GM23338 (cell line): ENCODE measurements at regions not wholly inside any gene's neighbourhood (a gene's known extent, or its start where the extent isn't known, plus 50 kb on each side); places are given as distances from the start of the nearest gene placed in this dataset.

Experiments used
- ATAC-seq: fragments of 200-7000 bp; cut with Tn5 transposase; 3 replicates; pipeline ENCODE4 v1.9.1; 2020
- DNase-seq: peaks from one replicate; pipeline ENCODE4 v3.0.0-alpha.2; 2015; ENCODE audit warnings: low spot score
- H2AFZ ChIP-seq: fragments of 200-600 bp; sonication (generic); 2 replicates; pipeline ENCODE4 v1.8.0; 2016; ENCODE audit warnings: antibody characterized with exemption, mild to moderate bottlenecking, moderate library complexity
- H3F3A ChIP-seq: fragments of 200-600 bp; sonication (generic); replicated peaks from 2 replicates; pipeline ENCODE4 v1.8.0; 2017; ENCODE audit warnings: antibody characterized with exemption, mixed run types, low read depth
- H3K27ac ChIP-seq: fragments of 200-600 bp; sonication (generic); 2 replicates; pipeline ENCODE4 v1.6.1; 2016; ENCODE audit warnings: low read depth
- H3K27me3 ChIP-seq: fragments of 200-600 bp; sonication (generic); 2 replicates; pipeline ENCODE4 v1.8.0; 2016; ENCODE audit warnings: mild to moderate bottlenecking, mixed run types, moderate library complexity; ENCODE audit not compliant: insufficient read depth
- H3K36me3 ChIP-seq: fragments of 200-600 bp; sonication (generic); 2 replicates; pipeline ENCODE4 v1.8.0; 2016; ENCODE audit warnings: mild to moderate bottlenecking; ENCODE audit not compliant: insufficient read depth
- H3K4me1 ChIP-seq: fragments of 200-600 bp; sonication (generic); 2 replicates; pipeline ENCODE4 v1.8.0; 2016; ENCODE audit warnings: mild to moderate bottlenecking, moderate library complexity; ENCODE audit not compliant: insufficient read depth
- H3K4me2 ChIP-seq: fragments of 200-600 bp; sonication (generic); 2 replicates; pipeline ENCODE4 v1.7.1; 2017; ENCODE audit warnings: mixed run types
- H3K4me3 ChIP-seq: fragments of 200-600 bp; sonication (generic); 2 replicates; pipeline ENCODE4 v1.6.1; 2016; ENCODE audit warnings: mixed run types
- H3K79me2 ChIP-seq: fragments of 200-600 bp; sonication (generic); replicated peaks from 2 replicates; pipeline ENCODE4 v1.8.0; 2017; ENCODE audit warnings: mild to moderate bottlenecking; ENCODE audit not compliant: insufficient read depth
- H3K9me2 ChIP-seq: fragments of 200-600 bp; sonication (generic); 2 replicates; pipeline ENCODE4 v1.8.0; 2017; ENCODE audit not compliant: insufficient read depth
- H4K20me1 ChIP-seq: fragments of 200-600 bp; sonication (generic); replicated peaks from 2 replicates; pipeline ENCODE4 v1.8.0; 2017; ENCODE audit warnings: mild to moderate bottlenecking; ENCODE audit not compliant: insufficient read depth
- H3K27ac Mint-ChIP-seq: 2 replicates; pipeline ENCODE4 v1.8.0; 2020; ENCODE audit warnings: inconsistent platforms, mild to moderate bottlenecking, moderate library complexity, mixed read lengths
- H3K27me3 Mint-ChIP-seq: 3 replicates; pipeline ENCODE4 v1.8.0; 2022; ENCODE audit warnings: low read depth, mild to moderate bottlenecking, moderate library complexity, mixed read lengths, inconsistent platforms; ENCODE audit not compliant: insufficient read depth, poor library complexity
- H3K36me3 Mint-ChIP-seq: 3 replicates; pipeline ENCODE4 v1.8.0; 2021; ENCODE audit warnings: low read depth, mild to moderate bottlenecking, inconsistent platforms, moderate library complexity, mixed read lengths
- H3K4me1 Mint-ChIP-seq: 3 replicates; pipeline ENCODE4 v1.8.0; 2020; ENCODE audit warnings: mild to moderate bottlenecking, inconsistent platforms, mixed read lengths
- H3K4me3 Mint-ChIP-seq: 3 replicates; pipeline ENCODE4 v1.8.0; 2021; ENCODE audit warnings: moderate library complexity, mild to moderate bottlenecking, inconsistent platforms, mixed read lengths
- H3K9me3 Mint-ChIP-seq: 3 replicates; pipeline ENCODE4 v1.8.0; 2020; ENCODE audit warnings: moderate library complexity, mild to moderate bottlenecking, inconsistent platforms, mixed read lengths
- ETS1 ChIP-seq: IDR thresholded peaks from 2 replicates; pipeline ENCODE4 v1.6.1; 2016; ENCODE audit warnings: antibody characterized with exemption
- EZH2 ChIP-seq: fragments of 200-600 bp; sonication (generic); IDR thresholded peaks from one replicate; pipeline ENCODE4 v1.8.0; 2017; ENCODE audit warnings: antibody characterized with exemption, mild to moderate bottlenecking, low read depth; ENCODE audit not compliant: unreplicated experiment
- EZH2phosphoT487 ChIP-seq: fragments of 200-600 bp; sonication (generic); IDR thresholded peaks from one replicate; pipeline ENCODE4 v1.8.1; 2018; ENCODE audit warnings: antibody characterized with exemption; ENCODE audit not compliant: unreplicated experiment
- JUNB ChIP-seq: IDR thresholded peaks from one replicate; pipeline ENCODE4 v1.6.1; 2016; ENCODE audit warnings: antibody characterized with exemption; ENCODE audit not compliant: unreplicated experiment
- NANOG ChIP-seq: IDR thresholded peaks from 2 replicates; pipeline ENCODE4 v1.6.1; 2016; ENCODE audit warnings: antibody characterized with exemption, borderline replicate concordance
- POLR2AphosphoS5 ChIP-seq: IDR thresholded peaks from 2 replicates; pipeline ENCODE4 v1.6.1; 2016; ENCODE audit warnings: antibody characterized with exemption, low read depth
- ZNF114 ChIP-seq: fragments of 250-450 bp; sonication (Bioruptor Pico); IDR thresholded peaks from 2 replicates; pipeline ENCODE4 v1.5.0; 2020; ENCODE audit warnings: mild to moderate bottlenecking, moderate library complexity
- ZNF462 ChIP-seq: fragments of 250-450 bp; sonication (Bioruptor Pico); IDR thresholded peaks from 2 replicates; pipeline ENCODE4 v1.5.0; 2020; ENCODE audit warnings: mild to moderate bottlenecking, moderate library complexity

DNA sequence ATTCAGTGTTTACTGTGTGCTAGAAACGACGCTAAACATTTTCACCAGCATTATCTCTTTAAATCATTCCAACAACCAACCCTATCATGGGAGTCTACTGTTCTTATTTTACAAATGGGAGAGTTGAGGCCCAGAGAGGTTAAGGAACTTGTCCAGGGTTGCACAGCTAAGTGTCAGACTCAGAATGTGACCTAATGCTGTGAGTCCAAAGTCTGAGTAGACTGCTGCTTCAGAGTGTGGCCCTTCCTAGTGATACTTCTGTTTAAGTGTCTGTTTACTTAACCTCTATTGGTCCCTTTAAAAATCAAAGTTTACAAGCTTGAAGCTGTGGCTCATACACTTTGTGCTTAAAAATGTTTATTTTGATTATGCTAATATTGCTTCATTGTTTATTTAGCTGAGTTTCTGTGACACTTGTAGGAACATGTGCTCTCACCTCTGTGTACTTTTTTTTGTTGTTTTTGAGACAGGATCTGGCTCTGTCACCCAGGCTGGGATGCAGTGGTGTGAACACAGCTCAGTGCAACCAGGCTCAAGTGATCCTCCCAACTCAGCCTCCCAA is 84.4 kb upstream of the SYPL1 start:
- no peaks in the 10 kb centered on the region for H3K4me1 ChIP-seq
- no peaks in the 10 kb centered on the region for H3K79me2 ChIP-seq
- Mint-ChIP-seq H3K9me3 (no peaks in the 10 kb centered on the region; the same call in 2 of the 3 replicates), H3K4me3 (no peak overlapping the region), H3K27me3 (peaks cover 7% of the 10 kb centered on the region), H3K4me1 (no peaks in the 10 kb centered on the region), H3K36me3 (no peaks in the 10 kb centered on the region), H3K27ac (no peak overlapping the region)
- no peaks in the 10 kb centered on the region for H3F3A ChIP-seq
- H2AFZ ChIP-seq, result no peak overlapping the region
- H3K27ac ChIP-seq, result no peak overlapping the region
- H3K4me2 ChIP-seq, result no peak overlapping the region
- H4K20me1 ChIP-seq, result no peaks in the 10 kb centered on the region
- no peak for DNase-seq
- H3K36me3 ChIP-seq, result no peaks in the 10 kb centered on the region
- H3K9me2 ChIP-seq, result no peaks in the 10 kb centered on the region
- TF ChIP-seq ETS1 (no peak), ZNF462 (CRISPR knock-in tag) (no peak), NANOG (no peak), POLR2AphosphoS5 (no peak), JUNB (no peak), EZH2phosphoT487 (no peak), EZH2 (no peak), ZNF114 (CRISPR knock-in tag) (no peak)
- H3K27me3 ChIP-seq, result no peaks in the 10 kb centered on the region
- H3K4me3 ChIP-seq, result no peak overlapping the region
- no peak for ATAC-seq
